K562 (cell line): ENCODE measurements at regions not wholly inside any gene's neighbourhood (a gene's known extent, or its start where the extent isn't known, plus 50 kb on each side); places are given as distances from the start of the nearest gene placed in this dataset.

Experiments used
- ATAC-seq: fragments of 200-7000 bp; cut with Tn5 transposase; 3 replicates; pipeline ENCODE4 v1.9.1; 2020; ENCODE audit warnings: moderate library complexity
- BruUV-seq: library from RNA; stranded (reverse); fragments of 400-500 nt; replicated peaks from 2 replicates; lab custom pipeline; 2021; lab: Mats Ljungman, UMichigan
- CTCF ChIA-PET: fragments of 300-600 bp; formaldehyde crosslinking; extraction: SDS; loops from one replicate; lab custom pipeline; 2021; ENCODE audit warnings: low intra/inter-chr PET ratio; lab: Yijun Ruan, JAX
- POLR2A ChIA-PET: fragments of 300-600, 350-650 bp; sonication (Branson Sonifier 250); formaldehyde crosslinking; extraction: SDS; loops from one replicate; lab custom pipeline; 2021; ENCODE audit warnings: antibody characterized with exemption, inconsistent platforms; lab: Yijun Ruan, JAX
- DNase-seq, 4 experiments: peaks; one replicate each; pipeline versions ENCODE4 v3.0.0 to v3.0.0-alpha.2; 2011 to 2018; ENCODE audit warnings: low spot score in 3 of 4, mixed read lengths in 3 of 4; ENCODE audit errors: extremely low read depth in 1 of 4
- FAIRE-seq: peaks from 2 replicates; lab custom pipeline; 2011; peaks lifted over from hg19 to GRCh38; lab: Jason Lieb, UNC
- H2AFZ ChIP-seq: 2 replicates; pipeline ENCODE4 v1.6.0; 2011; ENCODE audit warnings: low read depth, low read length, control low read depth, inconsistent platforms
- H3K27ac ChIP-seq: fragments of 200-600 bp; 3 replicates; pipeline ENCODE4 v1.8.0; 2011; ENCODE audit warnings: low read depth, mild to moderate bottlenecking, control low read depth, inconsistent platforms, low read length, moderate library complexity, mixed read lengths; ENCODE audit errors: extremely low read depth
- H3K27me3 ChIP-seq, 2 experiments: fragments of 300-600 bp in 1 of 2; 2 replicates in 1 of 2; 3 replicates in 1 of 2; pipeline versions ENCODE4 v1.6.0 to v1.8.0; 2011; ENCODE audit warnings: inconsistent platforms in 2 of 2, low read length in 2 of 2, mild to moderate bottlenecking in 1 of 2, mixed read lengths in 1 of 2, moderate library complexity in 1 of 2; ENCODE audit not compliant: control insufficient read depth in 2 of 2, insufficient read depth in 2 of 2
- H3K36me3 ChIP-seq: fragments of 300-600 bp; 3 replicates; pipeline ENCODE4 v1.8.0; 2011; ENCODE audit warnings: mild to moderate bottlenecking, low read length, inconsistent platforms; ENCODE audit not compliant: control insufficient read depth, insufficient read depth
- H3K4me1 ChIP-seq, 2 experiments: fragments of 200-600 bp in 1 of 2; replicated peaks in 1 of 2; 2 replicates in 1 of 2; 3 replicates in 1 of 2; pipeline versions ENCODE4 v1.5.1 to v1.8.0; 2011; ENCODE audit warnings: inconsistent platforms in 2 of 2, low read length in 2 of 2, mild to moderate bottlenecking in 1 of 2, mixed read lengths in 1 of 2, moderate library complexity in 1 of 2; ENCODE audit not compliant: control insufficient read depth in 2 of 2, insufficient read depth in 2 of 2
- H3K4me2 ChIP-seq: 2 replicates; pipeline ENCODE4 v1.6.1; 2011; ENCODE audit warnings: low read length, control low read depth, inconsistent platforms, mixed read lengths; ENCODE audit not compliant: insufficient read depth
- H3K4me3 ChIP-seq: fragments of 200-600 bp; sonication (generic), shearing (Covaris generic); 2 replicates; pipeline ENCODE4 v1.5.1; 2016; ENCODE audit warnings: control low read depth, inconsistent platforms
- H3K79me2 ChIP-seq: fragments of 200-600 bp; 3 replicates; pipeline ENCODE4 v1.8.0; 2011; ENCODE audit warnings: low read length, inconsistent platforms; ENCODE audit not compliant: control insufficient read depth, insufficient read depth
- H3K9ac ChIP-seq, 2 experiments: 2 replicates each; pipeline versions ENCODE4 v1.6.0 to v1.6.1; 2011; ENCODE audit warnings: low read depth in 2 of 2, low read length in 2 of 2, control low read depth in 1 of 2, inconsistent platforms in 1 of 2, mild to moderate bottlenecking in 1 of 2, mixed read lengths in 1 of 2; ENCODE audit not compliant: insufficient read depth in 1 of 2
- H3K9me1 ChIP-seq: one replicate; pipeline ENCODE4 v1.6.0; 2011; ENCODE audit warnings: inconsistent platforms, mild to moderate bottlenecking, low read length, moderate library complexity; ENCODE audit not compliant: control insufficient read depth, insufficient read depth
- H3K9me3 ChIP-seq: replicated peaks from 2 replicates; pipeline ENCODE4 v1.5.1; 2011; ENCODE audit warnings: low read depth, low read length, inconsistent platforms; ENCODE audit not compliant: control insufficient read depth, insufficient read depth
- H4K20me1 ChIP-seq: replicated peaks from 2 replicates; pipeline ENCODE4 v1.6.1; 2011; ENCODE audit warnings: low read length, inconsistent platforms, mixed read lengths; ENCODE audit not compliant: control insufficient read depth, insufficient read depth
- DIDO1 ChIP-seq: fragments of 450-650 bp; IDR thresholded peaks from 2 replicates; pipeline ENCODE4 v1.6.1; 2016; ENCODE audit warnings: low read depth, missing biosample characterization, missing genetic modification characterization
- ETS2 ChIP-seq: IDR thresholded peaks from 2 replicates; pipeline ENCODE4 v1.6.1; 2016; ENCODE audit warnings: borderline replicate concordance, missing genetic modification characterization, mild to moderate bottlenecking, moderate library complexity, missing compliant biosample characterization; ENCODE audit not compliant: poor library complexity, severe bottlenecking
- MBD2 ChIP-seq: sonication (generic); IDR thresholded peaks from 2 replicates; pipeline ENCODE4 v1.6.1; 2016; ENCODE audit warnings: low read depth, borderline replicate concordance
- MCM5 ChIP-seq: fragments of 450-650 bp; IDR thresholded peaks from 2 replicates; pipeline ENCODE4 v1.6.1; 2016; ENCODE audit warnings: low read depth
- PKNOX1 ChIP-seq: fragments of 450-650 bp; IDR thresholded peaks from 2 replicates; pipeline ENCODE4 v1.6.1; 2016
- PRPF4 ChIP-seq: fragments of 200-400 bp; formaldehyde crosslinking; IDR thresholded peaks from one replicate; pipeline ENCODE4 v1.6.1; 2017; ENCODE audit warnings: low read length, low read depth, mild to moderate bottlenecking; ENCODE audit not compliant: insufficient read depth, poor library complexity, severe bottlenecking
- TCF15 ChIP-seq: fragments of 250-450 bp; sonication (Bioruptor Pico); IDR thresholded peaks from 2 replicates; pipeline ENCODE4 v1.8.0; 2022; ENCODE audit warnings: moderate library complexity, mild to moderate bottlenecking, inconsistent platforms
- THAP12 ChIP-seq: fragments of 250-450 bp; sonication (Bioruptor Pico); IDR thresholded peaks from 2 replicates; pipeline ENCODE4 v1.9.0; 2021; ENCODE audit warnings: mild to moderate bottlenecking, inconsistent platforms
- YBX1 ChIP-seq: fragments of 450-650 bp; IDR thresholded peaks from 2 replicates; pipeline ENCODE4 v1.7.1; 2016; ENCODE audit warnings: mild to moderate bottlenecking
- ZBTB8A ChIP-seq: fragments of 450-650 bp; IDR thresholded peaks from 2 replicates; pipeline ENCODE4 v1.6.1; 2018; ENCODE audit warnings: mild to moderate bottlenecking, moderate library complexity; ENCODE audit not compliant: partially characterized antibody
- ZNF175 ChIP-seq: fragments of 200-800 bp; sonication (Bioruptor generic); IDR thresholded peaks from 2 replicates; pipeline ENCODE4 v1.6.1; 2016; ENCODE audit warnings: low read depth, mild to moderate bottlenecking, missing genetic modification characterization, missing compliant biosample characterization
- ZNF197 ChIP-seq: fragments of 200-800 bp; sonication (Bioruptor generic); IDR thresholded peaks from 2 replicates; pipeline ENCODE4 v1.6.1; 2016; ENCODE audit warnings: low read depth, missing genetic modification characterization, missing compliant biosample characterization
- ZNF354B ChIP-seq: fragments of 250-450 bp; sonication (Bioruptor Pico); IDR thresholded peaks from 2 replicates; pipeline ENCODE4 v1.4.0; 2020
- ZNF740 ChIP-seq, 3 experiments: fragments of 200-800 bp in 1 of 3; sonication (Bioruptor generic) in 1 of 3; sonication (generic) in 1 of 3; formaldehyde crosslinking in 1 of 3; IDR thresholded peaks; 2 replicates each; pipeline versions ENCODE4 v1.6.1 to v1.8.0; 2016 to 2022; ENCODE audit warnings: mild to moderate bottlenecking in 2 of 3, missing compliant biosample characterization in 2 of 3, missing genetic modification characterization in 2 of 3, missing genetic modification reagents in 1 of 3
- ZNF785 ChIP-seq: fragments of 250-450 bp; sonication (Bioruptor Pico); IDR thresholded peaks from 2 replicates; pipeline ENCODE4 v1.4.0; 2020; ENCODE audit warnings: mild to moderate bottlenecking
- WGBS: fragments of 100-300 bp; shearing (Covaris generic); methylation state at CpG from one replicate; pipeline ENCODE4 v1.1.6; 2016; ENCODE audit warnings: low coverage, mixed read lengths; ENCODE audit not compliant: insufficient coverage; ENCODE audit errors: missing lambda C conversion rate; 5-methylcytosine and 5-hydroxymethylcytosine counted together
- in situ Hi-C: fragments of 300-500 bp; cut with MboI; formaldehyde crosslinking; loops from 4 replicates; pipeline ENCODE4 v1.15.0; 2018; ENCODE audit warnings: inconsistent platforms, mixed read lengths
- intact Hi-C: fragments of 100-400 bp; cut with micrococcal nuclease; formaldehyde crosslinking; loops from 2 replicates; pipeline ENCODE4 v1.14.2; 2022

GRCh38 chr9:12271421-12271891 lies 421.7 kb upstream of the TYRP1 start (continued):
- no peak for TF ChIP-seq ETS2
- TF ChIP-seq ZNF354B (CRISPR knock-in tag), result no peak
- TF ChIP-seq THAP12 (CRISPR knock-in tag), result no peak

- H4K20me1 ChIP-seq, result no peaks in the 10 kb centered on the region
- H3K4me2 ChIP-seq, result no peak overlapping the region
- no peak overlapping the region for H3K9ac ChIP-seq
- no peaks in the 10 kb centered on the region for H3K4me1 ChIP-seq
- intact Hi-C loops, result no loop called here
- FAIRE-seq, result no peak
- no peak overlapping the region for H3K4me3 ChIP-seq
- in situ Hi-C loops, result no loop called here
- no peak for ATAC-seq
- no peaks in the 10 kb centered on the region for H3K9me1 ChIP-seq
- ChIA-PET CTCF (no interaction called here), POLR2A (no interaction called here)
- BruUV-seq, result no TSS peak
- no peaks in the 10 kb centered on the region for H3K79me2 ChIP-seq
- H3K27me3 ChIP-seq, result no peaks in the 10 kb centered on the region
- no peak overlapping the region for H2AFZ ChIP-seq
- WGBS, result 8% methylated on average over 2 of the region's 2 CpGs
- no peaks in the 10 kb centered on the region for H3K36me3 ChIP-seq
- DNase-seq, result no peak
- H3K9me3 ChIP-seq, result no peaks in the 10 kb centered on the region
- H3K27ac ChIP-seq, result no peak overlapping the region
- no peak for TF ChIP-seq DIDO1 (tag)
- no peak for TF ChIP-seq ZNF175
- TF ChIP-seq PRPF4, result no peak
- no peak for TF ChIP-seq ZBTB8A
- TF ChIP-seq ZNF785 (CRISPR knock-in tag), result no peak
- no peak for TF ChIP-seq YBX1
- no peak for TF ChIP-seq ZNF197 (CRISPR knock-in tag)
- TF ChIP-seq MBD2, result no peak
- TF ChIP-seq PKNOX1, result no peak
- no peak for TF ChIP-seq MCM5
- TF ChIP-seq TCF15 (CRISPR knock-in tag), result no peak
- no peak for TF ChIP-seq ZNF740 (CRISPR knock-in tag; IDR thresholded peaks at IDR 0.05)
- TF ChIP-seq ZNF740 (tag; IDR thresholded peaks at IDR 0.05), result no peak
Measured at GRCh38 chr9:12272471-12273120, 420.6 kb upstream of the TYRP1 start.
